T-helper 1 cell treated with Interleukin-12 subunit alpha and Interleukin-12 subunit beta and Interleukin-4 antibody, amounts not matched to agents 30 μg/mL and 1 μg/mL, for 36 hours (primary cell): ENCODE measurements at regions not wholly inside any gene's neighbourhood (a gene's known extent, or its start where the extent isn't known, plus 50 kb on each side); places are given as distances from the start of the nearest gene placed in this dataset.

ENCODE experiments used
- H3K27ac Mint-ChIP-seq: one replicate; pipeline ENCODE4 v1.8.0; 2021; ENCODE audit warnings: mild to moderate bottlenecking, mixed read lengths
- H3K27me3 Mint-ChIP-seq: one replicate; pipeline ENCODE4 v1.8.0; 2021; ENCODE audit warnings: low read depth, mixed read lengths
- H3K36me3 Mint-ChIP-seq: one replicate; pipeline ENCODE4 v1.8.0; 2021; ENCODE audit warnings: low read depth, mixed read lengths
- H3K4me1 Mint-ChIP-seq: one replicate; pipeline ENCODE4 v1.8.0; 2021; ENCODE audit warnings: low read depth, mixed read lengths
- H3K4me3 Mint-ChIP-seq: one replicate; pipeline ENCODE4 v1.8.0; 2021; ENCODE audit warnings: mild to moderate bottlenecking, moderate library complexity, mixed read lengths
- H3K9me3 Mint-ChIP-seq: one replicate; pipeline ENCODE4 v1.8.0; 2021; ENCODE audit warnings: mixed read lengths

DNA sequence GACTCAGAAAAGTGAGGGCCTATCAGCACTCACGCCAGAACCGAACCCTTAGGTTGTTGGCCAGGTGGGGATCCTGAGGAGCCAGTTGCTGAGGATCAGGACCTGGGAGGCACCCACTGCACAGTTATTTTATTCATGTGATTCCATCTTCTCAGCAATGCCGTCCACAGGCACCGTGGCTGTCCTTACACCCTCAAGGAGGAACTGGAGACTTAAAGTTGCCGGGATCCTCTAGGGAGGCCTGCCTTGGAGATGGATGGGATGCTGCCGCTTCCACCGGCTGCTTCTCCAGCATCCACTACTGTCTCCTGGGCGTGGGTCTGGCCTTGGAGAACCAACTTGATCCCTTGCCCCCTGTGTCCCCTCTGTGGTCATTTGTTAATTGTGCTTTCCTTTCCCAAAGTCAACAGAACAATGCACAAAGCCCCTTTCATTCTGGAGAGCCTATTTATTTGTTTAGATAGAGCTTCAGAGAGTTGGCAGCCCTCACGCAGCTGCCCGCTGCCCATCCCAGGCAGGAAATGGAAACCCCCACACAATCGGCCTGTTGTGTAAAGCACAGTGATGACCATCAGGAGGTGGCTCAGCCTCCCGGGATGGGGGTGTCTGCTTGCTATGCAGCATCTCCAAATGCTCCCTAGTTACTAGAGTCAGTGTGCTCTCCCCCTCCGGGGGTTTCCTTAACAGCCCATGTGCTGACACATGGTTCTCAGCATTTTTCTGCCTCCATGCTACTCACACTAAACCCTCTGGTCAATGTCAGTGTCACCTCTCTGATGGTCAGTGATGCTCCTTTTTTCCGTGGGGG lies 52.9 kb upstream of the IGFBP3 start:
- Mint-ChIP-seq H3K4me1 (peaks cover 4% of the 10 kb centered on the region), H3K4me3 (no peak overlapping the region), H3K27me3 (no peaks in the 10 kb centered on the region), H3K9me3 (no peaks in the 10 kb centered on the region), H3K36me3 (no peaks in the 10 kb centered on the region), H3K27ac (no peak overlapping the region)

DNA sequence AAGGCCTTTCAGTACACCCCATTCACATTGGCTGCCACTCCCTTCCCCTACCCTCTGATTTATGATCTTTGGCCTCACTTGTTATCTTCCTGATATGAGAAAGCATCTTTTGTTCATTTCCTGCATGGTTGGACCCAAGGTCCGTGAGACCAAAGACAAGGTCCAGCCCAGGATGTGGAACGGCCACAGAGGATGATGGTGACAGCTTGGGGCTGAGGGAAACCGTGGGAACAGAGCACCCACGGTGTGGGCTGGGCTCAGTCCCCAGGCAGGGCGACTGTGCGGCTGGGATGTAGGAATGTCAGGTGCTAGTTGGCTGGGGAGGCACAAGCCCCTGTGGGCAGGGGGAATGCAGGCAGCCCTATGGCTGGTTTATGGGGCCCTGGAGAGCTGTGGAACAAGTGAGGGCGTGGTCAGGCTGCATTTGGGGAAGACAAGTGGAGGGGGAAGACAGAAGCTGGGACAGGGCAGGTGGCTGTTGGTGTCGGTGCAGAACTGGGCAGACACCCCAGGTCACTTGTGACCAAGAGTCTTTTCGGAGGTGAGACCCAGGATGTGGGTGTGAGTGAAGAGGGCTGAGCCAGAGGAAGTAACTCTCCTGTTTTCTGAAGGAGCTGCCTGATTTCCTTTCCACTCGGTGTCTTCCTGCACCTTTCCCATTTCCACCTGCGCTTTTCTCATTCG lies 51.7 kb upstream of the IGFBP3 start:
- Mint-ChIP-seq H3K27me3 (no peaks in the 10 kb centered on the region), H3K27ac (no peak overlapping the region), H3K4me3 (no peak overlapping the region), H3K4me1 (peaks cover 1% of the 10 kb centered on the region), H3K36me3 (no peaks in the 10 kb centered on the region), H3K9me3 (no peaks in the 10 kb centered on the region)

DNA sequence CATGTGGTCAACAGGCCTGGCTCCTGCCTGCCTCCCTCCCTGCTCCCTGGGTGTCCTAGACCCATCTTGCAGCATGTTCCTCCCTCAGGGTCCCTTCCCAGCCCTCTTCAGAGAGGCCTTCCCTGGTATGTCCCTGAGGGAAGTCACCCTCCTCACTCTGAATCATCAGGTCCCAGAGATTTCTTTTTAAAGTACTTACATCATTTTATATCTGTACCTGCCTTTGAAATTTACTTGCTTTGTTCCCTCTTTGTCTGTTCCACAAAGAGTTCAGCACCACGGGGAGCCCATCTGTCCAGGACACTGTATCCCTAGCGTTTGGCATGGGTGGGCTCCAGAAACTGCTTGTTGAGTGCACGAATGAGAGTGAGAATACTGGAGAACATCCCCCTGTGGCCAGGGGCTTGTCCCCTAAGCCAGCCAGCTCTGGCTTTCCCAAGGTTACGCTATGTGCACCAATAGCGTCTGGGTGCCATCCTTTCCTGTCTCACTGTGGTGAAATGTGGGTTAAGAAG lies 50.6 kb upstream of the IGFBP3 start:
- Mint-ChIP-seq H3K27ac (no peak overlapping the region), H3K4me3 (no peak overlapping the region), H3K27me3 (no peaks in the 10 kb centered on the region), H3K36me3 (no peaks in the 10 kb centered on the region), H3K9me3 (no peaks in the 10 kb centered on the region), H3K4me1 (peaks cover 1% of the 10 kb centered on the region)

DNA sequence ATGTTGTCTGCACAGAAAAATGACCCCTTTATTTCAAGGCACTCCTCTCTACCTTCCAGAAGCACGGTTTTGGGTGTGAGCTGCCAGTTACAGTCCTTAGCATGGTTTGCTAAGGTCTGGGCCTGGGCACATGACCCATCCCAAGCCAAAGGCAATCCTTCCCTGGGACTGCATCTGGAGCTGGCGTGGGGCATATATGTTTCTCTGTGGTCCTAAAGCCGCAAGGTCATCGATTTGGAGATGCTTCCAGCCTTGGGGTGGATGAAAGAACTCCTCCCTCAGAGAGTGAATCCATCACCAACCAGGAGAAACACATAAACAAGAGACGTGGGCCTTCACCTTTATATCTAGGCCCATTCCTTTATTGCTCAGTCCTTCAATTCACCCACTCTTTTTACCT lies 50.1 kb upstream of the IGFBP3 start:
- Mint-ChIP-seq H3K36me3 (no peaks in the 10 kb centered on the region), H3K4me3 (no peak overlapping the region), H3K27me3 (no peaks in the 10 kb centered on the region), H3K4me1 (peaks cover 1% of the 10 kb centered on the region), H3K27ac (no peak overlapping the region), H3K9me3 (no peaks in the 10 kb centered on the region)
